ENCODE measurements at regions not wholly inside any gene's neighbourhood (a gene's known extent, or its start where the extent isn't known, plus 50 kb on each side); places are given as distances from the start of the nearest gene placed in this dataset.
A peak's percentile ranks its signal among the peaks of the same experiment; 100 is the strongest.

- Histone ChIP-seq H3K9ac (ENCODE audit: low read length) (no peak overlapping the region), H3K36me3 (ENCODE audit: insufficient read depth, low read length) (no peaks in the 10 kb centered on the region), H3K27me3 (ENCODE audit: insufficient read depth, low read length) (no peaks in the 10 kb centered on the region), H3K4me1 (ENCODE audit: insufficient read depth, low read length) (peaks cover 3% of the 10 kb centered on the region), H3K4me2 (ENCODE audit: low read length) (peak overlapping the region; percentile 61), H3K4me3 (ENCODE audit: insufficient read depth, low read depth, low read length) (no peak overlapping the region), H3K27ac (ENCODE audit: low read depth, low read length) (no peak overlapping the region), H3K79me2 (ENCODE audit: insufficient read depth, low read length) (no peaks in the 10 kb centered on the region), H4K20me1 (ENCODE audit: insufficient read depth, low read length) (no peaks in the 10 kb centered on the region), H2AFZ (ENCODE audit: low read depth, low read length) (peak overlapping the region; percentile 48), H3K9me3 (ENCODE audit: insufficient read depth, low read depth, low read length) (no peaks in the 10 kb centered on the region)
- peak; percentile 39 for DNase-seq (ENCODE audit: low read depth)
- peaks cover 5% of the 10 kb centered on the region for H3K9me3 Mint-ChIP-seq (ENCODE audit: unreplicated experiment)
- H3K4me1 Mint-ChIP-seq (ENCODE audit: low read depth, unreplicated experiment): peaks cover 2% of the 10 kb centered on the region
- peak; percentile 5 for FAIRE-seq
- H3K4me3 Mint-ChIP-seq (ENCODE audit: unreplicated experiment): no peak overlapping the region
- H3K27ac Mint-ChIP-seq (ENCODE audit: unreplicated experiment): no peak overlapping the region
- peaks cover 1% of the 10 kb centered on the region for H3K36me3 Mint-ChIP-seq (ENCODE audit: low read depth, unreplicated experiment)
- TF ChIP-seq CTCF (IDR thresholded peaks at IDR 0.05; ENCODE audit: insufficient read depth, low read depth, low read length): peak; percentile 92
- TF ChIP-seq EZH2 (IDR thresholded peaks at IDR 0.05; ENCODE audit: insufficient read depth, low read length): no peak
- H3K27me3 Mint-ChIP-seq (ENCODE audit: low read depth, unreplicated experiment): peaks cover 19% of the 10 kb centered on the region
Observed at GRCh38 chr6:168895102-168895812, 358.4 kb downstream of the THBS2 start.

GRCh38 chr6:168892031-168892430 lies 361.6 kb downstream of the THBS2 start:
- TF ChIP-seq EZH2 (IDR thresholded peaks at IDR 0.05; ENCODE audit: insufficient read depth, low read length): no peak
- no peak overlapping the region for H3K4me3 Mint-ChIP-seq (ENCODE audit: unreplicated experiment)
- no peak for DNase-seq (ENCODE audit: low read depth)

GRCh38 chr6:168890981-168891365 lies 362.7 kb downstream of the THBS2 start:
- H3K4me3 Mint-ChIP-seq (ENCODE audit: unreplicated experiment): no peak overlapping the region
- no peak overlapping the region for H2AFZ ChIP-seq (ENCODE audit: low read depth, low read length)
- H3K4me1 Mint-ChIP-seq (ENCODE audit: low read depth, unreplicated experiment): peaks cover 2% of the 10 kb centered on the region
- no peak for TF ChIP-seq EZH2 (IDR thresholded peaks at IDR 0.05; ENCODE audit: insufficient read depth, low read length)
- no peak for TF ChIP-seq CTCF (IDR thresholded peaks at IDR 0.05; ENCODE audit: insufficient read depth, low read depth, low read length)
- H3K27me3 Mint-ChIP-seq (ENCODE audit: low read depth, unreplicated experiment): peaks cover 26% of the 10 kb centered on the region
- no peaks in the 10 kb centered on the region for H4K20me1 ChIP-seq (ENCODE audit: insufficient read depth, low read length)
- no peak overlapping the region for H3K27ac ChIP-seq (ENCODE audit: low read depth, low read length)
- H3K4me1 ChIP-seq (ENCODE audit: insufficient read depth, low read length): peaks cover 3% of the 10 kb centered on the region
- H3K79me2 ChIP-seq (ENCODE audit: insufficient read depth, low read length): no peaks in the 10 kb centered on the region
- no peak overlapping the region for H3K27ac Mint-ChIP-seq (ENCODE audit: unreplicated experiment)
- DNase-seq (ENCODE audit: low read depth) (no peak), FAIRE-seq (no peak)
- H3K4me3 ChIP-seq (ENCODE audit: insufficient read depth, low read depth, low read length): no peak overlapping the region
- peaks cover 2% of the 10 kb centered on the region for H3K36me3 Mint-ChIP-seq (ENCODE audit: low read depth, unreplicated experiment)
- H3K36me3 ChIP-seq (ENCODE audit: insufficient read depth, low read length): no peaks in the 10 kb centered on the region
- no peaks in the 10 kb centered on the region for H3K9me3 ChIP-seq (ENCODE audit: insufficient read depth, low read depth, low read length)
- no peak overlapping the region for H3K9ac ChIP-seq (ENCODE audit: low read length)
- H3K4me2 ChIP-seq (ENCODE audit: low read length): no peak overlapping the region
- H3K27me3 ChIP-seq (ENCODE audit: insufficient read depth, low read length): no peaks in the 10 kb centered on the region
- H3K9me3 Mint-ChIP-seq (ENCODE audit: unreplicated experiment): no peaks in the 10 kb centered on the region

More at GRCh38 chr6:168892031-168892430, 361.6 kb downstream of the THBS2 start:
- Histone ChIP-seq H3K27ac (ENCODE audit: low read depth, low read length) (no peak overlapping the region), H3K27me3 (ENCODE audit: insufficient read depth, low read length) (no peaks in the 10 kb centered on the region), H2AFZ (ENCODE audit: low read depth, low read length) (no peak overlapping the region), H3K4me2 (ENCODE audit: low read length) (no peak overlapping the region), H4K20me1 (ENCODE audit: insufficient read depth, low read length) (no peaks in the 10 kb centered on the region), H3K4me3 (ENCODE audit: insufficient read depth, low read depth, low read length) (no peak overlapping the region), H3K36me3 (ENCODE audit: insufficient read depth, low read length) (no peaks in the 10 kb centered on the region), H3K9ac (ENCODE audit: low read length) (no peak overlapping the region), H3K4me1 (ENCODE audit: insufficient read depth, low read length) (peaks cover 3% of the 10 kb centered on the region), H3K9me3 (ENCODE audit: insufficient read depth, low read depth, low read length) (no peaks in the 10 kb centered on the region), H3K79me2 (ENCODE audit: insufficient read depth, low read length) (no peaks in the 10 kb centered on the region)
- peaks cover 2% of the 10 kb centered on the region for H3K36me3 Mint-ChIP-seq (ENCODE audit: low read depth, unreplicated experiment)
- peaks cover 26% of the 10 kb centered on the region for H3K27me3 Mint-ChIP-seq (ENCODE audit: low read depth, unreplicated experiment)
- FAIRE-seq: no peak
- no peak overlapping the region for H3K27ac Mint-ChIP-seq (ENCODE audit: unreplicated experiment)
- H3K9me3 Mint-ChIP-seq (ENCODE audit: unreplicated experiment): peaks cover 4% of the 10 kb centered on the region
- peaks cover 2% of the 10 kb centered on the region for H3K4me1 Mint-ChIP-seq (ENCODE audit: low read depth, unreplicated experiment)
